DMS53 (cell line): ENCODE measurements at regions not wholly inside any gene's neighbourhood (a gene's known extent, or its start where the extent isn't known, plus 50 kb on each side); places are given as distances from the start of the nearest gene placed in this dataset.

Experiments used
- DNase-seq: peaks from one replicate; lab custom pipeline; 2025; lab: John Stamatoyannopoulos, UW

DNA sequence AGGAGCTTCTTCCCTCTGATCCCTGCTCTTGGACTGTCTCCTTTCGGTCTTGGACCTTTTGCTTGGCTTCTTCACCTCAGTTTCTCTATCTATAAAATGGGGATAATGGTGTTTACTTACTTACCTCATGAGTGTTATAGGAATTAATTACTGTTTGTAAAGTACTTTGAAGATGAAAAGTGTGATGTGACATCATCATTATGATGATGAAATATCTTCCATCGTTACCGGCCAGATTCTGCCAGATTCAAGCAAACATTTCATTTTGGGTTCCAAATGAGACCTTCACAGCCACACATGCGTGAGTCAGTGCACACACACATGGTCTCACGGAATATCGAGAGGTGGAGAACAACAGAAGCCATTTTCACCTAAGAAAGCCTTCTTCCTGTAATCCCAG is 220.1 kb upstream of the RPL34 start:
- DNase-seq: no peak

DNA sequence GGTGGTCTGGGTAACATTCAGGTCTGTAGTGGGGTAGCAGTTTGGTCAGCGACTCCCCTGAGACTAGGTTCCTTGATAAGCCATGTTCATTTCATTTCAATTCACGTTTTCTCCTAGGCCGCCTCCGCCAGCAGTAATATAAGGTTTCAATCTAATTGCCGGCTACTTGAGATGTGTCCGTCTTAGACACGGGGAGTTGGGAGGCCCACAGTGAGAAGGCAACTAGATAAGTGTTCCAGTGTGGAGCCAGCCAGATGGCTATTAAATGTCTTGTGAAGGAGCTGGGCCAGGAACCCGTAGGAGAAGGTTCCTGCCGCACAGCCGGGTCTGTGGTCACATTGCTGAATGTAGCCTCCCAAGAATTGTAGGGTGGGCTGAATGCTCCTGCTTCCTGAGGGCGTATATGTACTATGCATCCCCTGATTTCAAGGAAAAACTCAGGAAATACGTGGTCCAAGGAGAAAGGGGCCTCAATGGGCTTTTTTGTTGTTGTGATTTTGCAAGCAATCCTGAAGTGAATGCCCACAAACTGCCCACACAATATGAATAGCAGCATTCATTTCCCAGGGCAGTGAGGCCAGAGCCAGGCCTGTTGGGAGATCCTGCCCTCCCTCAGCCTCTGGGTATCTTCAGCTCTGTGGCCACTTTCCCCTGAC is 220.6 kb upstream of the RPL34 start:
- DNase-seq: no peak

DNA sequence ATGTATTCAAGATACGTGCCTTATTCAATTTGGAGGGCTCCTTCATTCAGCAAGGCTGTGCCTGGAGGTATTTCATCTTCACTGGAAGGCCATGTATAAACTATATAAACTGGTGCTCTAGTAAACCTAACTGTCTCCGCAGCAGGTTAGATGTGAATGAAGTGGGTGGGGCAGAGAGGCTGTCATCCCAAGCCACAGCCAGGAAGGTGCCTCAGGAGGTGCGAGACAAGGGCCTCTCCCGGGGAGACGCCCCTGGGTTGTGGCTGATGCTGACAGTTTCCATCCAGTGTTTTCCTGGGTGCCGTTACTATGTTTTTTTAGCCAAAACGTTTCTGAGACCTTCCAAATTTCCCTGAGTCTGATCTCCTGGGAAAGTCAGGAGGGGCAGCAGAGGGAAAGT is 221.5 kb upstream of the RPL34 start:
- DNase-seq: no peak

DNA sequence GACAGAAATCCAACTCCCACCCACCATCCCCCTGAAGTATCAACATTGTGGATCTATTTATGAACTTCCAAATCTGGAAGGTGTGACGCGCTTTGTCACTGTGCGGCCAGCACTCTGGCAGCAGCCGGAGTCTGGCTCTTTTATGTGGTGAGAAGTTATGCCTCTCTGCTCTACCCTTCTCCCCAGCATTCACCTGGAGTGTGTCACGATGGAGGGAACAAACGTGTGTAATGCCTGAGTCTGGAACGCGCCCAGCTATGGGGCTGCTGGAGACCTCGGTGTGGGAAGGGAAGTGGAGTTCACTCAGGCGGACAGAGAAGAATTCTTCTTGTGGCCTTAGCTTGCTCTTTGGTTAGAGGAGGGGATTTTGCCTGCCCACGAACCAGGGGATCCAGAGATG is 222.1 kb upstream of the RPL34 start:
- peak; percentile 3 for DNase-seq

DNA sequence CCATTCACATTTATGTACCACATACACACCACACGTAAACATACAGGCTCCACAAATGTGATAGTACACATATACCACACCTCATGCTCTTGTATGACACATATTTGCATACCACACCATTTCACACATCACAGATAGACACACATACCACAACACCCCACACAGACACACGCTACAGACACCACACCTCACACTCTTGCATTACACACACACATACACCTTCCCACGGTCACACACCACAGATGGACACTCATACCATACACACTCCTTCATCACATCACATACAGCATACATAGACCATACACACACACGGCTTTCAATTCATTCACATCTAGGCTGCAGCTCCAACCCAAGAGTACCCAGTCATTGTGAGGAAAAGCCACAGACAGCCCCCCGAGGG is 222.5 kb upstream of the RPL34 start:
- DNase-seq: no peak

DNA sequence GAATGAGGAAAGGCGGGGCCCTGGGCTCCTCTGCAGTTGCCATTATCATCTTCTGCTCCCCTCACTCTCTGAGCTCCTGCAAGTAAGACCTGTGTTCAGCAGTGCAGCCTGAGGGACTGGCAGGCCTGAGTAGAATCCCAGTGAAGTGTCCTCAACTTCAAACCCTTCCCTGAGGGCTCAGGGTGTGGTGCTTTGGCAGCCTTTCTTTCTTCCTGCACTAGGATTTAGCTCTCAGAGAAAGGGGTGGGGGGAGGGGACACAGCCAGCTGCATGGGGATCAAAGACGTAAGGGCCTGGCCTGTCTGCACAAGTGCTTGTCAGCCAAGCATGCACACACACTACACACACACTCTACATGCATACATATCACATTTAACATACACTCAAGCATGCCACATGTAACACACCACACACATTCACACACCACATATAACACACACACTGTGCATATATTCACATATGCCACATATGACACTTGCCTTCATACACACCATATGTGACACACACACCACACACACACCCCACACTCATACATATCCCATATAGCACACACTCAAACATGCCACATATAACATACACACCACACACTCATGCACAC is 223.4 kb upstream of the RPL34 start:
- peak; percentile 4 for DNase-seq

DNA sequence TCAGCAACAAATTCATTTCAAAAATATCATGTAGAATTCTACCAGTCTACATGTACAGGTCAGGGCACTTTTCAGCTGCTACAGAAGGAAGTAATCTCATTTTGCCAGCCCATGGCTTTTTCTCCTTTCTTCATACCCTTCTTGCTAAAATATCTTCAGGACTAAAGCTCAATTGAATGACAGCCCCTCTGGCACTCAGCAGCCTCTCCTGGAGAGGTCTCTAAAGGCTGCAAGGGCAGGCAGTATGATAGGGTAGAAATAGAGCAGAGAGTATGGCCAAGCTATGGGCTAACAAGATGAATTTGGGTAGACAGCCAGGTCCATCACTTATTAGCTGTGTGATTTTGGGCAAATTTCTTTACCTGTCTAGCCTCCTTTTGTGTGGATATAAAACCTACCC is 224.6 kb upstream of the RPL34 start:
- DNase-seq: no peak

DNA sequence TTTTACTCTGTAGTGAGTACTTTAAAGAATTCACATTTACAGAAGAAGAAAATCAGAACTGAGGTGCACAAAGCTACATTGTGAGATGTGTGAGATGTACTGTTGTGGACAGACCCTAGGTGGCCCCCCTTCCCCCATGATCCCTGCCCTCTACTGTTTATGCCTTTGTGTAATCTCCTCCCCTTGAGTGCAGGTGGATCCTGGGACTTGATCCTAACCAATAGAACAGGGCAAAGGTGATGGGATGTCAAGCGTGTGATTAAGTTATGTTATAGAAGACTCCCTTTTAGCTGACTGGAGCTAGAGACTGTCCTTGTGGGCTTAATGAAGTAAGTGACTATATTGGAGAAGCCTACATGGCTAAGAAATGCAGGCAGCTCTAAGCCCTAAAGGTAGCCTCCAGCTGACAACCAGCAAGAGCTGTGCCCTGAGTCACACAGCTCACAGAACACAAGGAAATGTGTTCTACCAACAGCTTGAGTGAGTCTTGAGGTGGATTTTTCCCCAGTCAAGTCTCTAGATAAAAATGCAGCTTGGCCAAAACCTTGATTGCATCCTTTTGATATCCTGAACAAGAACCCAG is 225.2 kb upstream of the LEF1 start:
- peak; percentile 2 for DNase-seq

DNA sequence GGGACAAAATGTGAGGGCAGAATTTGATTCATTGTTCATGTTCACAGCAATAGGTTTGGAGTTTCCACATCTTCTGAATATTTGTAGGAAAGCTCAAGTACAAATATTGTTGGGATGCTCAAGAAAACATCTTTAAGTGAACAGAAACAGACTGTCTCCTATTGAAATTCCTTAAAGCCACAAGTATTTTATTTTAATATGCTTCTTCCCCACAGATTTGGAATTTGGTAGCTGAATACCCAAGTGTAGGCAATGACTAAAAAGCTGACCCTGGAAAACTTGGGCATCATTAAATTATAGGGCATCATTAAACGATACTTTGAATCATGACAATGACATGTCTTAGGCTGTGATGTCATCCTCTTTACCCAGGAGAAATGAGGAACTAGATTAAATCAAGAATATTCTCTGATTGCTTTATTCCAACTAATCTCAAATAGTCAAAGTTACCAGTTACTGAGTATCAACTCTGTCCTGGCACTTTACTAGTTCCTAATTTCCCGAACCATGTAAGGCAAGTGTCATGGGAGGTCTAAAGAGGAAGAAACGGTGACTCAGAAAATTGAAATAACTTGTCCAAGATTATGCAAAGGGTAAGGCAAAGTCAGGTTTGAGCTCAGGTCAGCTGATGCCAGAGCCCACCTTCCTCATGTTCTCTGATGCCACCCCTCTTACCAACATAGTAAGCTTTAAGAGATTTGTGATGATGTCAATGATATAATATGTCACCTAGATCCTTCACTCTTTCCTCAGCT is 223.1 kb upstream of the LEF1 start:
- no peak for DNase-seq

DNA sequence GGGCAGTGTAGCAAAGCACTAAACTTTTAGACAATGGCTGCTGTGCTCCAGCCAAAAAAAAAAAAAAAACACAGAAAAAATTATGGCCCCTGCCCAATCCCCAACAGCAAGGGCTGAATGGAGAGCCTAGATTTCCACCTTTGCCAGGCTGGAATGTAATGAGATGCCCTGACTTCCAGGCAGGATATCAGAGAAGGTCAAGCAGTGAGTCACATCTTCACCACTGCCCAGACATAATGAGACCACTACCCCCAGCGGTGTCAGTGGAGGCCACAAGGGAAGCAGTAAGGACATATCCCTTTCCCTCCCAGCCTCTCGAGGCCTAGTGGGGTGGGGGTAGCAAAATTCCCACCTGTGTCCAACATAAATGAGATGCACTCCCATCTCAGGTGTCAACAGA is 216.3 kb upstream of the LEF1 start:
- DNase-seq: no peak

DNA sequence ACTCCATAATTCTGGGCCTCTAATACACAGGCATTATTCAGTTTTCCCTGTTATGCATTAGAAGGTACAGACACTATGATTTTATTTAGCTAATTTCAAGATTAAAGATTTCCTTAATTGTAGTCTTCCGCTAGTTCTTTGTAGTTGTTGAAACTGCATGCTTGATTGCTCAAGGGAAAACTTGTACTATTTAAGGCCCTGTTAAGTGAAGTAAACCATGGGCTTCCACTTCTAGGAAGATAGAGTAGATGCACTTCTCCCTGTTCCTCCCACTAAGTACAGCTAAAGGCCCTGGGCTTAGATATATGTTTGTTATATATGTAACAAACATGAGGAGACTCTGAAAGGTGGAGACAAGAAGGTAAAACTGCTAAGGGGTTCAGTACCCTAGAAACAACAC is 215.8 kb upstream of the LEF1 start:
- DNase-seq: no peak

DNA sequence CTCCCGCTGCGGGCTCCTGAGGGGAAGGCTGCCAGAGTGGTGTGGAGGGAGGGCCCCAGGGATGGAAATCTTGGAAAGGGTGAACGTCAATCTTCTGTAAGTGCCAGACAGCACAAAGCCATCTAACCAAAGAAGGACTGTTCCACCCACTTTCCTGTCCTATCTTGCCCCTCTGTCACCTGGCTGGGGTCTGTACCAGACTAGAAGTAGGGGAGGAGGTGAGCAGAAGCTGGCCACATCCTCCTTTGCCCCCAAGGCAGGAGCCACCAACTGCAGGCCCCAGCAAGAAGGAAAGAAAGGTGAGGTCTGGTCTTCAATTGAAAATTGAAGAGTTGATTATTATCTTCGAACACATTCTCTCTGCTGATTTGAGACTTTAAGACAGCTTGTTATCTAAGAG is 214.4 kb upstream of the LEF1 start:
- DNase-seq: no peak

DNA sequence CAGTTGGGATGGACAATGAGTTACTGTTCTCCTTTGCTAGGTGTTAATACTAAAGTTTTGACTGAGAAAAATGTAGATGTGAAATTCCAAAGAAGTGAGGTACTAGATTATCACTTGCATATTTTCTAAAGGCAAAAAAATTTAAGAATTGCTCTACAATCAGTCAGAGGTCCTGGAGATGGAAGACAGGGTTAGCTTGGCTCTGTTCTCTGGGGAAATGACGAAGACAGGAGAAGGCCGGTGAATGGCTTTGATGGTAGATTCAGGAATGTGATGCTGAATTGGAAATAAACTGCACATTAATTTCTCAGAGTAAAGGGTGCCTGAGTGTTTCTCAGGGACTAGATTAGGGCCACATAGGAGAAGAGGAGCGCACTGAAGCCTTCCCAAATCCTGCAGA is 214.0 kb upstream of the LEF1 start:
- no peak for DNase-seq

DNA sequence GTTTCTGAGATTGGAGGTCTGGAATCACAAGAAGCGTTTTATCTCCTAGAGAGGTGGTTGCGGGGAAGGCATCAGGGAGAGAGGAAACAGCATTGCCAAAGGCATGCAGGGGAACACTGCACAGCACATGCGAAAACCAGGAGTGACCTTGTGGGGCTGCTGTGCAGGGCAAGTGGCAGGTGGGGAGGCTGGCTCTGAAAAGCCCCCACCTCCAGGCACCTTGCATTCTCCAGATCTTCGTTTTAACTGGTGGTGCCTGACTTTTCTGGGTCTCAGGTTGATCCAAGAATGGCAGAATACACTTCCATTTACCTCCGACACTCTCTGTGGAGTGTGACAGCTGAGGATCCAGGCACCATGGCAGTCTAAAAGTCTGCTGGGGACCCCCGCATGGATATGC is 209.4 kb upstream of the LEF1 start:
- DNase-seq: no peak

DNA sequence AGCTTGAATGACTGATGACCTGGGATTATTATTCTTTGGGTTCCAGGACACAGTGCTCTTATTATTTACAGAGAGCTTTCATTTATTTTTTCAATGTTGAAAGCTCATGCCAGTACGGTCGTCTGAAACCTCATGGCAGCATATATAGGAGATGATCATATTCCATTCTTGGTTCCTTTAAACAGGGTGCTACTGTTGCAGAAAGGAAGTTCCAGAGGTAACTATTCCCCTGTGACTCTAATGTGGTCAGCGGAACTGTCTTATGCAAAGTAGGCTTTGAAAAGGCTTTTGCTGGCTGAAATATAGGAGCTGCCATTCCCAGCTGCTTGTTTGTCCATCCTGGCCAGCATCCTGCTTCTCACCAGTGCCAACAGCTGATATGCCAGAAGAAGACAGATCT is 208.3 kb upstream of the LEF1 start:
- DNase-seq: no peak

DNA sequence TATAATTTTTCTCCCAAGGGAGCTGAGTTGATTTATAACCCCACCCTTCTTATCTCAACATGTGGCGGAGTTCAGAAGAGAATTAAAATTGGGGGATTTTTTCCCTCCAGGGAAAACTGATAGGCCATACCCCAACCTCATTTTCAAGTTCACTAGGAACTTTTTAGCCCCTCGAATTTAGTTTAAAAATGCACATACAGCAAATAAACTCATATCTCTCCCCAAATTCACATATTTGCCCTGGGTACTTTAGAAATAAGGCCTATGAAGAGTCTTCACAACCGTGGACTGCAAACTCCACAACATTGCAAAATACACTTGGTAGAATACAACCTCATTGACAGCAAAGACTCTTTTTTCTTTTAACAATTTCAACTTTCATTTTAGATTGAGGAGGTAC is 206.7 kb upstream of the LEF1 start:
- DNase-seq: no peak

DNA sequence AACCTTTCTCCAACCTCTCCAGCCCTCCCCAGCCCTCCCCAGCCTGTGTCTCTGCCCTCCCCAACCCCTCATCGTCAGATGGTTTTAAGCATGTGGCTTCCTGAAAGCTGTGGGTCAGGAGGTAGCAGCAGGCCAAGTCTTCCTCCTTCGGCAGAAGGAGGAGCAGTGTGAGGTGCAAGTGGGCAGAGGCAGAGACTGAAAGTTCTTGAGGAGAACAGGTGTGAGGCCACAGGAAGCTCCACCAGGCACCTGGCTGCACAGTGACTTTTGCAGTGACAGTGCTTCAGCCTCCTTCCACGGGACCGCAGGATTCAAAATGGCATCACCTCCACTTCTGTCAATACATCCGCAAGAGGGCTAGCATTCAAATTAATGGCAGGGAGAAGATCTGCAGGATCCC is 203.9 kb upstream of the LEF1 start:
- DNase-seq: no peak

DNA sequence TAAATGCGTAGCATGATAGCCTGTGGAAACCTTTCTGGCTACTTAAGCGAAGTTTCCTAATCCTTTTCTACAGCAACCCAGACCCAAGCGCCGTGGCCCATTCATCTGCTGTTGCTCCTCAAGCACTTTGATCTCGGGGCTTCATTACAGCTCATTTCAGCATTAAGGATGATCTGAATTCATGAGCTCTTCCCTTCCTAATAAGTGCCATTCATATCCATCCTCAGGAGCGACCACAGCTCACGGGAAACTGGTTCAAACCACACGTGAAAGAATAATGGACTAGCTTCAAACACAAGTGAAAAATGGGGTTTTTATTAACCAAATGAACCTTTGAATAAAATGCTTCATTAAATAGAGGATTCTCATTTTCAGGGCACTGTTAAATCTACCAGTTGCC is 202.6 kb upstream of the LEF1 start:
- DNase-seq: no peak

DNA sequence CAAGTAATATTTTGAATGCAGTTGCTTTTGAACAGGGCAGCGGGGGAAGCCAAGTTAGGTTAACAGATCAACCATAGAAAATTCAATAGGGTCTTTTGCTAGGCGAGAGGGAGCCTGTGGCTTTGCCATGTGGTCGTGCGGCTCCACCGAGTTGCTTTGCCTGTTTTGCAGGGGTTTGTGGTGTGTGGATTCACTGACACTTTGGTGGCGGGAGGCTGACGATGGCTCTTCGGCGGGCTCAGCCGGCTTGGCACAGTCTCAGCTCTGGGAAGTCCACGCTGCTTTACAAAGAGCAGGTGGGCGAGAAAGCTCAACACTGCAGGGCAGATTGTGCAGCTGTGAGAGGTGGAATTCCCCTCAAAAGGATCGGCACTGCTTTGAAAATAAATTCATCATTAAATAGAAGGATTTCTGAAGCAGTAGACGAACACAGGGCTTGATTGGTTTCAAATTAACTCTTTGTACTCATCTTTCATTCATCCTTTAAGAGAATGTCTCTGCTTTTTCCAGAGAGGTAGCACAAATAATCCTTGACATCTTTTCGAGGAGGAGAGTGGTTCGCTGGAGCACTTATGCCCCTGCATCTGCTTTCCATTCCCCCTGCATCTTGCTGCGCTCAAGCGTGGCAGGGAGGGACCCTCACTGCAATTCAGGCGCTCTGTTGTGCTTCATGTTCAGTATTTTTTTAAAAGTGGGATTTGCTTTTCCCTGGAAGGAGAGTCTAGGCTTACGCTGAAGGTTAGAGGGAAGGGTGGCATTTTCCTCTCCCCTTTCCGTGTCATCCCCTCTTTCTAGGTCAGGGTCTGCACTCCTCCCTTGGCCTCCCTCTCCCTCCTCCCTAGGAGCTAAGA is 201.8 kb upstream of the LEF1 start:
- no peak for DNase-seq

DNA sequence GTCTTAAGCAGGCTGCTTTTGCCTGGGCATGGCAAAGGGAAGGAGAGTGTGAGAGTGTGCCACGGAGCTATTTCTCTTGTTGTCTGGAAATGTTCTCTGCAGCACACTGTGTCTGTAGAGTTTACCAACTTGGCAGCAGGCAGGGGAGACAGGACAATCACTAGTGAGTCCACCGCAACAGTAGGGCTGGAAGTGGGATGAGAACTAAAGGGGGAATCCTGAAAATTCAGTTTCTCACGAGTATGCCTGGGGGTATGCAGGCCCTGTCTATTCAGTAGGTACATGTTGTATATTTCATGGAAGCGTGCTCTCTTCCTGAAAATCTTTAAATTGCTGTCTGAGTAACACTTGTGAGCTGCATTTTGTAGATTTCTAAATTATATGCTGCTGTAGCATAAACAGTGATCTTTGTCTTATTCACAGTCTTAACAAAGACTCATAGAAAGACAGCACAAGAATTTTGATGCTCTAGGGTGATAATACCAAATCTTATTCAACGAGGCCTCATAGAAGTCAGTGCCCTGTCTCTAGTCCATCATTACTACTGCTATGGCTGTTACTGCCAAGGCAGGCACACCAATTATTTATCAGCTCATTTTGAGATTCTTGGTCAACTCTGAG is 200.4 kb upstream of the LEF1 start:
- no peak for DNase-seq

DNA sequence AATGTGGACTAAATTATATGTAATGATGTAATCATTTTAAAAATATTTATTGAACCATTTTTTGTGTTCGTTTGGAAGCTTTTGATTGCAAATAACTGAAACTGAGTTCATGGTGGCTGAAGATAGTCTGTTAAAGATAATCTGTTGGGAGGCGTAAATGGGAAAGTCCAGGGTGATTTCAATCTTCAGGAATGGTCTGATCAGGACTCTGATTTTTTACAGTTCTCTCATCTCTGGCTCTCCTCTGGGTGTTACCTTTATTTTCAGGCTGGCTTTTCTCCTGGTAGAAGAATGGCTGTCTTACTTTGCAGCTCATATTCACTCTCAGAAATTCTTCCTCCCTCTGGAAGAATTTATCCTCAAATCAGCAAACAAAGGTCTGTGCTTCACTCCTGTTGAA is 199.0 kb upstream of the LEF1 start:
- DNase-seq: no peak

DNA sequence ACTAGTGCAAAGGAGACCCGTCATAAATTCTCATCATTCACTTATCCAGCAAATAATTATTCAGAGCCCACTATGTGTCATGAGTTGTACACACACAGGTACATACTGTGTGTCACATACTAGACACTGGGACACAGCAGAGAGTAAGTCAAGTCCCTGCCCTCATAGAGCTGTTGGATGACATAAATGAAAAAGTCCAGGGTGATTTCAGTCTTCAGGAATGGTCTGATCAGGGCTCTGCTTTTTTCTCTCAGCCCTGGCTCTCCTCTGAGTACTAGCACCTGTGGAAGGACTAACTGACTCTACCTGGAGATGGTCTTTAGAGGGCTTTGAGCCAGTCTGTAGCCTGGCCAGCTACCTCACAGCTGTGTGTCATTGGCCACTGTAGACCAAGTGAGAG is 198.0 kb upstream of the LEF1 start:
- DNase-seq: no peak
